SK-N-SH treated with all-trans-retinoic acid at 6 μM for 48 hours (cell line): ENCODE measurements at regions not wholly inside any gene's neighbourhood (a gene's known extent, or its start where the extent isn't known, plus 50 kb on each side); places are given as distances from the start of the nearest gene placed in this dataset.

ENCODE experiments used
- ARNTL ChIP-seq: fragments of 450-650 bp; formaldehyde crosslinking; IDR thresholded peaks from 2 replicates; pipeline ENCODE4 v1.5.0; 2020; ENCODE audit warnings: low read depth, mild to moderate bottlenecking, moderate library complexity, borderline replicate concordance
- BACH2 ChIP-seq: fragments of 250-450 bp; sonication (Bioruptor Pico); IDR thresholded peaks from 2 replicates; pipeline ENCODE4 v1.9.0; 2021; ENCODE audit warnings: mild to moderate bottlenecking, borderline replicate concordance
- CREB5 ChIP-seq: fragments of 250-450 bp; sonication (Bioruptor Pico); IDR thresholded peaks from 2 replicates; pipeline ENCODE4 v1.5.1; 2020; ENCODE audit warnings: low read depth, mild to moderate bottlenecking, moderate library complexity
- CSDC2 ChIP-seq: fragments of 250-450 bp; sonication (Bioruptor Pico); IDR thresholded peaks from 2 replicates; pipeline ENCODE4 v1.5.0; 2020; ENCODE audit warnings: mild to moderate bottlenecking, moderate library complexity
- ESRRG ChIP-seq: fragments of 250-450 bp; sonication (Bioruptor Pico); IDR thresholded peaks from 2 replicates; pipeline ENCODE4 v1.6.1; 2021; ENCODE audit warnings: mild to moderate bottlenecking
- PATZ1 ChIP-seq: fragments of 250-450 bp; sonication (Bioruptor Pico); IDR thresholded peaks from 2 replicates; pipeline ENCODE4 v1.8.0; 2020; ENCODE audit warnings: mild to moderate bottlenecking, moderate library complexity, borderline replicate concordance
- POU6F1 ChIP-seq: fragments of 250-450 bp; sonication (Bioruptor Pico); IDR thresholded peaks from 2 replicates; pipeline ENCODE4 v1.8.0; 2021; ENCODE audit warnings: low read depth, mild to moderate bottlenecking, moderate library complexity, borderline replicate concordance
- PPARA ChIP-seq: fragments of 250-450 bp; sonication (Bioruptor Pico); IDR thresholded peaks from 2 replicates; pipeline ENCODE4 v1.5.0; 2020; ENCODE audit warnings: mild to moderate bottlenecking, borderline replicate concordance
- RARB ChIP-seq: fragments of 250-450 bp; sonication (Bioruptor Pico); IDR thresholded peaks from 2 replicates; pipeline ENCODE4 v1.8.0; 2021; ENCODE audit warnings: mild to moderate bottlenecking, moderate library complexity
- TCF4 ChIP-seq: fragments of 250-450 bp; sonication (Bioruptor Pico); IDR thresholded peaks from 2 replicates; pipeline ENCODE4 v1.8.0; 2021; ENCODE audit warnings: mild to moderate bottlenecking, moderate library complexity, borderline replicate concordance
- TSHZ2 ChIP-seq: fragments of 250-450 bp; sonication (Bioruptor Pico); IDR thresholded peaks from 2 replicates; pipeline ENCODE4 v1.5.0; 2020; ENCODE audit warnings: mild to moderate bottlenecking, moderate library complexity
- ZFP3 ChIP-seq: fragments of 250-450 bp; sonication (Bioruptor Pico); IDR thresholded peaks from 2 replicates; pipeline ENCODE4 v1.5.0; 2020; ENCODE audit warnings: mild to moderate bottlenecking, moderate library complexity
- ZFP30 ChIP-seq: fragments of 450-650 bp; formaldehyde crosslinking; IDR thresholded peaks from 2 replicates; pipeline ENCODE4 v1.5.0; 2022; ENCODE audit warnings: mild to moderate bottlenecking, moderate library complexity
- ZNF8 ChIP-seq: fragments of 450-650 bp; formaldehyde crosslinking; IDR thresholded peaks from 2 replicates; pipeline ENCODE4 v1.5.0; 2020; ENCODE audit warnings: mild to moderate bottlenecking, moderate library complexity

- TF ChIP-seq ZFP30 (no peak), ZNF8 (CRISPR knock-in tag) (no peak), PATZ1 (no peak), ARNTL (CRISPR knock-in tag) (no peak), ZFP3 (CRISPR knock-in tag) (no peak), ESRRG (CRISPR knock-in tag) (no peak), TSHZ2 (CRISPR knock-in tag) (no peak), CSDC2 (CRISPR knock-in tag) (no peak), POU6F1 (CRISPR knock-in tag) (no peak), TCF4 (CRISPR knock-in tag) (no peak), BACH2 (CRISPR knock-in tag) (no peak), CREB5 (CRISPR knock-in tag) (no peak), RARB (CRISPR knock-in tag) (no peak), PPARA (CRISPR knock-in tag) (no peak)
Observed at GRCh38 chr10:109591601-109592000, 331.7 kb downstream of the XPNPEP1 start.
